HEK293 (cell line): ENCODE measurements at regions not wholly inside any gene's neighbourhood (a gene's known extent, or its start where the extent isn't known, plus 50 kb on each side); places are given as distances from the start of the nearest gene placed in this dataset.
"Not testable (repeated sequence)": the region's sequence is repeated elsewhere in the genome, so short reads cannot be mapped to it uniquely, and the experiment has no call there.

ENCODE experiments used
- CTCF ChIA-PET: fragments of 350-600 bp; formaldehyde crosslinking; extraction: SDS; loops from one replicate; lab custom pipeline; 2021; ENCODE audit warnings: antibody characterized with exemption; lab: Yijun Ruan, JAX
- POLR2A ChIA-PET: fragments of 300-600 bp; formaldehyde crosslinking; extraction: SDS; loops from one replicate; lab custom pipeline; 2020; ENCODE audit warnings: antibody characterized with exemption, inconsistent platforms; lab: Yijun Ruan, JAX
- H3K27ac ChIP-seq: fragments of 200-500 bp; sonication (Bioruptor generic); 2 replicates; pipeline ENCODE4 v1.5.1; 2014; ENCODE audit warnings: low read depth, low read length, control low read depth, inconsistent platforms; ENCODE audit errors: extremely low read depth
- H3K36me3 ChIP-seq, 2 experiments: fragments of 200-500 bp in 1 of 2; sonication (Bioruptor generic) in 1 of 2; 1 replicate in 1 of 2; 2 replicates in 1 of 2; pipeline ENCODE4 v1.5.1; 2014 to 2017; ENCODE audit warnings: inconsistent platforms in 2 of 2, low read length in 2 of 2; ENCODE audit not compliant: control insufficient read depth in 2 of 2, insufficient read depth in 1 of 2
- H3K4me1 ChIP-seq: fragments of 200-500 bp; sonication (Bioruptor generic); 2 replicates; pipeline ENCODE4 v1.5.1; 2014; ENCODE audit warnings: mild to moderate bottlenecking, low read length, inconsistent platforms; ENCODE audit not compliant: control insufficient read depth, insufficient read depth
- H3K4me3 ChIP-seq: 2 replicates; pipeline ENCODE4 v1.5.1; 2011; ENCODE audit warnings: low read depth, mild to moderate bottlenecking, control low read depth, low read length, moderate library complexity
- H3K9me3 ChIP-seq: fragments of 200-500 bp; sonication (Bioruptor generic); 2 replicates; pipeline ENCODE4 v1.5.1; 2014; ENCODE audit warnings: low read depth, low read length, inconsistent platforms; ENCODE audit not compliant: control insufficient read depth, insufficient read depth
- GLIS2 ChIP-seq: fragments of 450-650 bp; formaldehyde crosslinking; IDR thresholded peaks from 2 replicates; pipeline ENCODE4 v1.5.1; 2016; ENCODE audit warnings: missing biosample characterization, missing genetic modification characterization
- SP2 ChIP-seq: fragments of 450-650 bp; formaldehyde crosslinking; IDR thresholded peaks from 2 replicates; pipeline ENCODE4 v1.5.1; 2016; ENCODE audit warnings: missing biosample characterization, missing genetic modification characterization
- YY1 ChIP-seq: fragments of 450-650 bp; formaldehyde crosslinking; IDR thresholded peaks from 2 replicates; pipeline ENCODE4 v1.5.1; 2018; ENCODE audit warnings: missing biosample characterization, missing genetic modification characterization
- ZEB2 ChIP-seq: fragments of 450-650 bp; formaldehyde crosslinking; IDR thresholded peaks from 2 replicates; pipeline ENCODE4 v1.5.1; 2016; ENCODE audit warnings: missing biosample characterization, missing genetic modification characterization
- ZFHX2 ChIP-seq: fragments of 450-650 bp; formaldehyde crosslinking; conservative IDR thresholded peaks from 2 replicates; pipeline ENCODE4 v1.5.1; 2016; ENCODE audit warnings: missing biosample characterization, missing genetic modification characterization
- ZNF146 ChIP-seq: fragments of 450-650 bp; formaldehyde crosslinking; IDR thresholded peaks from 2 replicates; pipeline ENCODE4 v1.5.1; 2016; ENCODE audit warnings: missing biosample characterization, missing genetic modification characterization
- ZNF175 ChIP-seq: fragments of 450-650 bp; formaldehyde crosslinking; IDR thresholded peaks from 2 replicates; pipeline ENCODE4 v1.5.1; 2016; ENCODE audit warnings: missing biosample characterization, missing genetic modification characterization
- ZNF335 ChIP-seq: fragments of 450-650 bp; formaldehyde crosslinking; conservative IDR thresholded peaks from 2 replicates; pipeline ENCODE4 v1.5.1; 2016; ENCODE audit warnings: missing biosample characterization, missing genetic modification characterization
- ZNF501 ChIP-seq: fragments of 450-650 bp; formaldehyde crosslinking; IDR thresholded peaks from 2 replicates; pipeline ENCODE4 v1.5.1; 2016; ENCODE audit warnings: missing biosample characterization, missing genetic modification characterization
- ZNF521 ChIP-seq: fragments of 450-650 bp; formaldehyde crosslinking; IDR thresholded peaks from 2 replicates; pipeline ENCODE4 v1.5.1; 2017; ENCODE audit warnings: missing biosample characterization, mild to moderate bottlenecking, missing genetic modification characterization
- ZNF560 ChIP-seq: fragments of 450-650 bp; formaldehyde crosslinking; IDR thresholded peaks from 2 replicates; pipeline ENCODE4 v1.5.1; 2017; ENCODE audit warnings: missing biosample characterization, missing genetic modification characterization, borderline replicate concordance
- ZNF596 ChIP-seq: fragments of 450-650 bp; IDR thresholded peaks from 2 replicates; pipeline ENCODE4 v1.5.0; 2018; ENCODE audit warnings: missing biosample characterization, mild to moderate bottlenecking, missing genetic modification characterization, moderate library complexity
- ZNF639 ChIP-seq: fragments of 450-650 bp; formaldehyde crosslinking; IDR thresholded peaks from 2 replicates; pipeline ENCODE4 v1.5.1; 2016; ENCODE audit warnings: missing biosample characterization, missing genetic modification characterization
- ZSCAN23 ChIP-seq: fragments of 450-650 bp; formaldehyde crosslinking; IDR thresholded peaks from 2 replicates; pipeline ENCODE4 v1.5.1; 2016; ENCODE audit warnings: missing biosample characterization, missing genetic modification characterization
- TF ChIP-seq, protein P1 (sequence below): fragments of 450-650 bp; formaldehyde crosslinking; IDR thresholded peaks from 2 replicates; pipeline ENCODE4 v1.5.1; 2016; ENCODE audit warnings: missing biosample characterization, missing genetic modification characterization
- TF ChIP-seq, protein P2 (sequence below): fragments of 450-650 bp; formaldehyde crosslinking; IDR thresholded peaks from 2 replicates; pipeline ENCODE4 v1.5.1; 2016; ENCODE audit warnings: missing biosample characterization, missing genetic modification characterization, borderline replicate concordance
- TF ChIP-seq, protein P3 (sequence below): fragments of 450-650 bp; formaldehyde crosslinking; IDR thresholded peaks from 2 replicates; pipeline ENCODE4 v1.5.1; 2016; ENCODE audit warnings: missing biosample characterization, missing genetic modification characterization
- TF ChIP-seq, protein P4 (sequence below): fragments of 450-650 bp; formaldehyde crosslinking; IDR thresholded peaks from 2 replicates; pipeline ENCODE4 v1.5.1; 2016; ENCODE audit warnings: missing biosample characterization, missing genetic modification characterization

- TF ChIP-seq, protein P1, sequence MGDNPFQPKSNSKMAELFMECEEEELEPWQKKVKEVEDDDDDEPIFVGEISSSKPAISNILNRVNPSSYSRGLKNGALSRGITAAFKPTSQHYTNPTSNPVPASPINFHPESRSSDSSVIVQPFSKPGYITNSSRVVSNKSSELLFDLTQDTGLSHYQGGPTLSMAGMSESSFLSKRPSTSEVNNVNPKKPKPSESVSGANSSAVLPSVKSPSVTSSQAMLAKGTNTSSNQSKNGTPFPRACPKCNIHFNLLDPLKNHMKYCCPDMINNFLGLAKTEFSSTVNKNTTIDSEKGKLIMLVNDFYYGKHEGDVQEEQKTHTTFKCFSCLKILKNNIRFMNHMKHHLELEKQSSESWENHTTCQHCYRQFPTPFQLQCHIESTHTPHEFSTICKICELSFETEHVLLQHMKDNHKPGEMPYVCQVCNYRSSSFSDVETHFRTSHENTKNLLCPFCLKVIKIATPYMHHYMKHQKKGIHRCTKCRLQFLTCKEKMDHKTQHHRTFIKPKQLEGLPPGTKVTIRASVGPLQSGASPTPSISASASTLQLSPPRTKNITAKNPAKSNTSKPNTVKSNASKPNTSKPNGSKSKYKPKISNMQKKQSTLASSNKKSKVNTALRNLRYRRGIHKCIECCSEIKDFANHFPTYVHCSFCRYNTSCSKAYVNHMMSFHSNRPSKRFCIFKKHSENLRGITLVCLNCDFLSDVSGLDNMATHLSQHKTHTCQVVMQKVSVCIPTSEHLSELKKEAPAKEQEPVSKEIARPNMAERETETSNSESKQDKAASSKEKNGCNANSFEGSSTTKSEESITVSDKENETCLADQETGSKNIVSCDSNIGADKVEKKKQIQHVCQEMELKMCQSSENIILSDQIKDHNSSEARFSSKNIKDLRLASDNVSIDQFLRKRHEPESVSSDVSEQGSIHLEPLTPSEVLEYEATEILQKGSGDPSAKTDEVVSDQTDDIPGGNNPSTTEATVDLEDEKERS (tag by site-specific recombination): no peak
- no peak for TF ChIP-seq ZEB2 (tag by site-specific recombination)
- TF ChIP-seq, all 188 proteins: peak for 0
Measured at GRCh38 chr9:115850548-115851304, 302.9 kb upstream of the PAPPA start (continued).

DNA sequence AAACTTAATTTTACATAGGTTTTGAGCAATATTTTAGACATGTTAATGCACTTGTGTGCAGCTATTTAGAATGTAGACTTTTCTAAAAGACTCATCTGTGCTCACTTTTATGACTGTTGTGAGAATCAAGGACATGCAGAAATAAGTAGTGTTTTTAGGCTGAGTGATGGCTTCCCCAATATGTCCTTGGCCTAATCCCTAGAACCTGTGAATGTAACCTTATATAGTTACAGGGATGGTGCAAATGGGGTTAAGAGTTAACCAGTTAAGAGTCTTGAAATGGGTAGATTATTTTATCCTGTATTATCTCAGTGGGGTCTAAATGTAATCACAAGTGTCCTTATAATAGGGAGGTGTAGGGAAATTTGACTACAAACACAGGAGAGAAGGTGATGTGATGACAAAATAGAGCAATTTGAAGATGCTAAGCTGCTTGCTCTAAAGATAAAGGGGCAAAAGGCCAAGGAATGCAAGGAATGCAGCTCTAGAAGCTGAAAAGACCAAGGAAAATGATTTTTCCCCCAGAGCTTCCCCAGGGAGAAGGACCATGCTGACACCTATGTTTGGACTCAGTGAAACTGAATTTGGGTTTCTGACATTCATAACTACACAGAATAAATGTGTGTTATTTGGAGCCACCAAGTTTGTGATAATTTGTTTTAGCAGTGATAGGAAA, 298.0 kb upstream of the PAPPA start:
- Histone ChIP-seq H3K4me1 (no peaks in the 10 kb centered on the region), H3K36me3 (no peaks in the 10 kb centered on the region), H3K4me3 (no peak overlapping the region), H3K27ac (no peak overlapping the region), H3K9me3 (no peaks in the 10 kb centered on the region)
- ChIA-PET POLR2A (no interaction called here), CTCF (interaction anchor here (1.0 to 1.3 kb wide), 3 partner anchors 15 to 264 kb away, joined by 3 to 6 read pairs (median 5); no protein-coding TSS in a partner anchor)
- TF ChIP-seq ZNF596 (no peak), GLIS2 (no peak), ZNF146 (tag by site-specific recombination) (no peak), ZFHX2 (no peak), SP2 (tag by site-specific recombination) (no peak)

DNA sequence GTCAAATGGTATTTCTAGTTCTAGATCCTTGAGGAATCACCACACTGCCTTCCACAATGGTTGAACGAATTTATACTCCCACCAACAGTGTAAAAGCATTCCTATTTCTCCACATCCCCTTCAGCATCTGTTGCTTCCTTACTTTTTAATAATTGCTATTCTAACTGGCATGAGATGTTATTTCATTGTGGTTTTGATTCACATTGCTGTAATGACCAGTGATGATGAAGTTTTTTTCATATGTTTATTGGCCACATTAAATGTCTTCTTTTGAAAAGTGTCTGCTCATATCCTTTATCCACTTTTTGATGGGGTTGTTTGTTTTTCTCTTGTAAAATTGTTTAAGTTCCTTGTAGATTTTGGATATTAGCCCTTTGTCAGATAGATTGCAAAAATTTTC, 295.2 kb upstream of the PAPPA start:
- H3K9me3 ChIP-seq, H3K27ac ChIP-seq, CTCF ChIA-PET, H3K4me1 ChIP-seq, H3K36me3 ChIP-seq, H3K4me3 ChIP-seq, POLR2A ChIA-PET: not testable (repeated sequence)

DNA sequence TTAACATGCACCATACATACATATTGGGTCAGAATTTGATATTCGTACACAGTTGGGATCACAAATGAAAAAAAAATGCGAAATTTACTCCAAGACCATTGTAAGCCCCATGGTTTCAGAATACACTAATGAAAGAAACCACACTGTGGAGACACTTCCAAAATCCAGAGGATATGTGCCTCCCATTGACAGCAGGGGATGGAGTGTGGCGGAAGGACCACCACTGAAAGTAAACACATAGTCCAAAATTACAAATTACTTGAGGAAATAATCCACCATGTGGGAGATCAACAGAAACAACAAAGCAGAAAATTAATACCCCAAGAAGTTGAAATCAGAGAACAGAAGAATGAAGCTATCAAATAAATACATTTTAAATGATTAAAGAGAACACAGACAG, 291.6 kb upstream of the PAPPA start:
- POLR2A ChIA-PET: no interaction called here
- H3K4me1 ChIP-seq: no peaks in the 10 kb centered on the region
- H3K27ac ChIP-seq: no peak overlapping the region
- H3K9me3 ChIP-seq: no peaks in the 10 kb centered on the region
- CTCF ChIA-PET: no interaction called here
- H3K4me3 ChIP-seq: no peak overlapping the region
- no peaks in the 10 kb centered on the region for H3K36me3 ChIP-seq
- TF ChIP-seq, protein P2, sequence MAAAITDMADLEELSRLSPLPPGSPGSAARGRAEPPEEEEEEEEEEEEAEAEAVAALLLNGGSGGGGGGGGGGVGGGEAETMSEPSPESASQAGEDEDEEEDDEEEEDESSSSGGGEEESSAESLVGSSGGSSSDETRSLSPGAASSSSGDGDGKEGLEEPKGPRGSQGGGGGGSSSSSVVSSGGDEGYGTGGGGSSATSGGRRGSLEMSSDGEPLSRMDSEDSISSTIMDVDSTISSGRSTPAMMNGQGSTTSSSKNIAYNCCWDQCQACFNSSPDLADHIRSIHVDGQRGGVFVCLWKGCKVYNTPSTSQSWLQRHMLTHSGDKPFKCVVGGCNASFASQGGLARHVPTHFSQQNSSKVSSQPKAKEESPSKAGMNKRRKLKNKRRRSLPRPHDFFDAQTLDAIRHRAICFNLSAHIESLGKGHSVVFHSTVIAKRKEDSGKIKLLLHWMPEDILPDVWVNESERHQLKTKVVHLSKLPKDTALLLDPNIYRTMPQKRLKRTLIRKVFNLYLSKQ: no peak
- TF ChIP-seq ZNF335 (no peak), ZNF501 (tag by site-specific recombination) (no peak), ZSCAN23 (tag by site-specific recombination) (no peak), ZNF175 (tag by site-specific recombination) (no peak), ZNF521 (tag by site-specific recombination) (no peak), YY1 (no peak), ZNF639 (tag by site-specific recombination) (no peak), ZNF560 (tag by site-specific recombination) (no peak)
- TF ChIP-seq, protein P3, sequence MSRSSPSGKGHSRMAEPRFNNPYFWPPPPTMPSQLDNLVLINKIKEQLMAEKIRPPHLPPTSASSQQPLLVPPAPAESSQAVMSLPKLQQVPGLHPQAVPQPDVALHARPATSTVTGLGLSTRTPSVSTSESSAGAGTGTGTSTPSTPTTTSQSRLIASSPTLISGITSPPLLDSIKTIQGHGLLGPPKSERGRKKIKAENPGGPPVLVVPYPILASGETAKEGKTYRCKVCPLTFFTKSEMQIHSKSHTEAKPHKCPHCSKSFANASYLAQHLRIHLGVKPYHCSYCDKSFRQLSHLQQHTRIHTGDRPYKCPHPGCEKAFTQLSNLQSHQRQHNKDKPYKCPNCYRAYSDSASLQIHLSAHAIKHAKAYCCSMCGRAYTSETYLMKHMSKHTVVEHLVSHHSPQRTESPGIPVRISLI (tag by site-specific recombination): no peak
- TF ChIP-seq, protein P4, sequence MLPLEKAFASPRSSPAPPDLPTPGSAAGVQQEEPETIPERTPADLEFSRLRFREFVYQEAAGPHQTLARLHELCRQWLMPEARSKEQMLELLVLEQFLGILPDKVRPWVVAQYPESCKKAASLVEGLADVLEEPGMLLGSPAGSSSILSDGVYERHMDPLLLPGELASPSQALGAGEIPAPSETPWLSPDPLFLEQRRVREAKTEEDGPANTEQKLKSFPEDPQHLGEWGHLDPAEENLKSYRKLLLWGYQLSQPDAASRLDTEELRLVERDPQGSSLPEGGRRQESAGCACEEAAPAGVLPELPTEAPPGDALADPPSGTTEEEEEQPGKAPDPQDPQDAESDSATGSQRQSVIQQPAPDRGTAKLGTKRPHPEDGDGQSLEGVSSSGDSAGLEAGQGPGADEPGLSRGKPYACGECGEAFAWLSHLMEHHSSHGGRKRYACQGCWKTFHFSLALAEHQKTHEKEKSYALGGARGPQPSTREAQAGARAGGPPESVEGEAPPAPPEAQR (tag by site-specific recombination): no peak
